ENCODE measurements at regions not wholly inside any gene's neighbourhood (a gene's known extent, or its start where the extent isn't known, plus 50 kb on each side); places are given as distances from the start of the nearest gene placed in this dataset.

- Histone ChIP-seq H3K4me1 (ENCODE audit: insufficient read depth, low read length) (peaks cover 14% of the 10 kb centered on the region), H3K79me2 (ENCODE audit: insufficient read depth, low read length) (no peaks in the 10 kb centered on the region), H3K27me3 (ENCODE audit: insufficient read depth, low read length, poor library complexity) (peaks cover 2% of the 10 kb centered on the region), H3K9ac (ENCODE audit: low read depth, low read length) (no peak overlapping the region), H3K4me2 (ENCODE audit: insufficient read depth, low read length) (no peak overlapping the region), H3K9me3 (ENCODE audit: insufficient read depth, low read length, severe bottlenecking) (peaks cover 7% of the 10 kb centered on the region), H2AFZ (ENCODE audit: low read depth, low read length) (no peak overlapping the region), H3K27ac (ENCODE audit: low read length) (no peak overlapping the region), H3K4me3 (ENCODE audit: low read depth in 1 of 2, low read length in 2 of 2) (no peak overlapping the region), H4K20me1 (ENCODE audit: insufficient read depth, low read length) (no peaks in the 10 kb centered on the region; the same call in 1 of the 2 replicates), H3K36me3 (ENCODE audit: insufficient read depth, low read length) (no peaks in the 10 kb centered on the region)
- ATAC-seq (ENCODE audit: insufficient read depth, low read depth) (no peak), DNase-seq (no peak)
- no peak for TF ChIP-seq EZH2 (IDR thresholded peaks at IDR 0.05; ENCODE audit: borderline replicate concordance, low read depth, low read length, severe bottlenecking)
- TF ChIP-seq, protein P1, sequence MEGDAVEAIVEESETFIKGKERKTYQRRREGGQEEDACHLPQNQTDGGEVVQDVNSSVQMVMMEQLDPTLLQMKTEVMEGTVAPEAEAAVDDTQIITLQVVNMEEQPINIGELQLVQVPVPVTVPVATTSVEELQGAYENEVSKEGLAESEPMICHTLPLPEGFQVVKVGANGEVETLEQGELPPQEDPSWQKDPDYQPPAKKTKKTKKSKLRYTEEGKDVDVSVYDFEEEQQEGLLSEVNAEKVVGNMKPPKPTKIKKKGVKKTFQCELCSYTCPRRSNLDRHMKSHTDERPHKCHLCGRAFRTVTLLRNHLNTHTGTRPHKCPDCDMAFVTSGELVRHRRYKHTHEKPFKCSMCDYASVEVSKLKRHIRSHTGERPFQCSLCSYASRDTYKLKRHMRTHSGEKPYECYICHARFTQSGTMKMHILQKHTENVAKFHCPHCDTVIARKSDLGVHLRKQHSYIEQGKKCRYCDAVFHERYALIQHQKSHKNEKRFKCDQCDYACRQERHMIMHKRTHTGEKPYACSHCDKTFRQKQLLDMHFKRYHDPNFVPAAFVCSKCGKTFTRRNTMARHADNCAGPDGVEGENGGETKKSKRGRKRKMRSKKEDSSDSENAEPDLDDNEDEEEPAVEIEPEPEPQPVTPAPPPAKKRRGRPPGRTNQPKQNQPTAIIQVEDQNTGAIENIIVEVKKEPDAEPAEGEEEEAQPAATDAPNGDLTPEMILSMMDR (IDR thresholded peaks at IDR 0.05; ENCODE audit: borderline replicate concordance, extremely low read depth, low read length, poor library complexity, severe bottlenecking): no peak
Measured at GRCh38 chr2:38500283-38500634, 102.5 kb downstream of the HNRNPLL start.

DNA sequence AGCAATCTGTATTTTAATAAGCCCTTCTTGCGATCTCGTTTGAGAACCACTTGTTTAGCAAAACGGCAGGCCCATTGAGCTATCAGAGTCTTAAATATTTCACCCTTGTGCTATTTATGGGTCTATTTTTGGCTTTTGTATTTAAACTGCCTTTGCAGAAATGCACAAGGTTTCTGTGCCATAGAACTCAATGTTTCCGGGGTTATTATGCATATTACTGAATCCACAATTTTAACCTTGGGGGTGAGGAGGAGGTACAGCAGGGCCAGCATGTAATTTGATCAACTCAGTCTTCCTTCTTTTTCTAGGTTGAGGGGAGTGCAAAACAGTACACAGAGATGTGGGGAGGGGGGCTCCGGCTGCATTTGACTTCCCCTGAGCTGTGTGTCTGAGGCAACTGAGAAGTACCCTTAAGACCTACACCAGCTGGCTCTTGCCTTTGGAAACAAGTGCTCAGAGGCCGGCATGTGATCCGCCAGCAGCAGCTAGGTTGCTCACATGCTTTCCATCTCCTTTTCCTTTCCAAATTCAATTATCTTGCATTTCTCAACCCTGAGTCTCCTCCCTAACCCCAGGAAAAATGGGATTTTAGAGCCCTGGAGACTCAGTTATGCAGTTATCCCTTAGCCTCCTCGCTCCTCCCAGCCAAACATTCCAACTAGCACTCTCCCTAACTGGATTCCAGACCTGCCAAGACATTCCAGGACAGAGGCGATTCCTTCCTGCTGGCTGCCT is 103.0 kb downstream of the HNRNPLL start:
- no peaks in the 10 kb centered on the region for H3K36me3 ChIP-seq (ENCODE audit: insufficient read depth, low read length)
- DNase-seq (no peak), ATAC-seq (ENCODE audit: insufficient read depth, low read depth) (no peak)
- peaks cover 7% of the 10 kb centered on the region for H3K9me3 ChIP-seq (ENCODE audit: insufficient read depth, low read length, severe bottlenecking)
- TF ChIP-seq, protein P1 (IDR thresholded peaks at IDR 0.05; ENCODE audit: borderline replicate concordance, extremely low read depth, low read length, poor library complexity, severe bottlenecking): no peak
- no peak for TF ChIP-seq EZH2 (IDR thresholded peaks at IDR 0.05; ENCODE audit: borderline replicate concordance, low read depth, low read length, severe bottlenecking)
- H4K20me1 ChIP-seq (ENCODE audit: insufficient read depth, low read length): no peaks in the 10 kb centered on the region; the same call in 1 of the 2 replicates
- no peak overlapping the region for H2AFZ ChIP-seq (ENCODE audit: low read depth, low read length)
- no peak overlapping the region for H3K4me2 ChIP-seq (ENCODE audit: insufficient read depth, low read length)
- H3K27ac ChIP-seq (ENCODE audit: low read length): no peak overlapping the region
- no peaks in the 10 kb centered on the region for H3K79me2 ChIP-seq (ENCODE audit: insufficient read depth, low read length)
- H3K4me1 ChIP-seq (ENCODE audit: insufficient read depth, low read length): peaks cover 14% of the 10 kb centered on the region
- H3K9ac ChIP-seq (ENCODE audit: low read depth, low read length): no peak overlapping the region
- H3K4me3 ChIP-seq (ENCODE audit: low read depth in 1 of 2, low read length in 2 of 2): no peak overlapping the region
- peaks cover 4% of the 10 kb centered on the region for H3K27me3 ChIP-seq (ENCODE audit: insufficient read depth, low read length, poor library complexity)

- H3K9me3 ChIP-seq (ENCODE audit: insufficient read depth, low read length, severe bottlenecking): peaks cover 7% of the 10 kb centered on the region
- H3K4me2 ChIP-seq (ENCODE audit: insufficient read depth, low read length): no peak overlapping the region
- no peaks in the 10 kb centered on the region for H3K79me2 ChIP-seq (ENCODE audit: insufficient read depth, low read length)
- no peak overlapping the region for H3K9ac ChIP-seq (ENCODE audit: low read depth, low read length)
- DNase-seq (peak; percentile 79), ATAC-seq (ENCODE audit: insufficient read depth, low read depth) (peak; percentile 96)
- H3K27ac ChIP-seq (ENCODE audit: low read length): no peak overlapping the region
- peaks cover 14% of the 10 kb centered on the region for H3K4me1 ChIP-seq (ENCODE audit: insufficient read depth, low read length)
- H3K36me3 ChIP-seq (ENCODE audit: insufficient read depth, low read length): no peaks in the 10 kb centered on the region
- H3K4me3 ChIP-seq (ENCODE audit: low read depth in 1 of 2, low read length in 2 of 2): no peak overlapping the region
- peaks cover 4% of the 10 kb centered on the region for H3K27me3 ChIP-seq (ENCODE audit: insufficient read depth, low read length, poor library complexity)
- TF ChIP-seq EZH2 (IDR thresholded peaks at IDR 0.05; ENCODE audit: borderline replicate concordance, low read depth, low read length, severe bottlenecking): no peak
- TF ChIP-seq, protein P1 (IDR thresholded peaks at IDR 0.05; ENCODE audit: borderline replicate concordance, extremely low read depth, low read length, poor library complexity, severe bottlenecking): no peak
- H4K20me1 ChIP-seq (ENCODE audit: insufficient read depth, low read length): no peaks in the 10 kb centered on the region; the same call in 1 of the 2 replicates
- H2AFZ ChIP-seq (ENCODE audit: low read depth, low read length): no peak overlapping the region
Measured at GRCh38 chr2:38498045-38498481, 104.7 kb downstream of the HNRNPLL start.

Data from DND-41 (cell line).